HG03045 (cell line): ENCODE measurements at regions not wholly inside any gene's neighbourhood (a gene's known extent, or its start where the extent isn't known, plus 50 kb on each side); places are given as distances from the start of the nearest gene placed in this dataset.

Source experiments
- ATAC-seq: cut with Tn5 transposase; IDR thresholded peaks from one replicate; pipeline ENCODE4 v1.9.1; 2021; ENCODE audit warnings: mild to moderate bottlenecking, moderate library complexity; ENCODE audit not compliant: unreplicated experiment

DNA sequence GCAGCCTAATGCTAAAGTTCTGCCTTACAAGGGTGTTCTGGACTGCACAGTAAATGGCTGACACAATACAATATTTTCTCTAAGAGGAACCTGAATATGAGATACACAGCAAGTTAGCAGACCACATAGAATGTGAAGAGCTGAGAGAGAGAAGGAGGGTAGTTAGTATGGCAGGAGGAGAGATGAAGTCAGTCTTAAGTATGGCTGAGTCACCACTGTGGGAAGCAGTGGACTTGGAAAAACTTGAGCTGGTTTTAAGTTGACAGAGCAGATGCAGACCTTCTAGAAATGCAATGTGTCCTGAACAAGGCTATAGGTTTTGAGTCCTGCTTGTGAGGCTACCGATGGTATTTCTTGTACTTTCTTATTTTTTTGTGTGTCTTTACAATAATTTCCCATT is 172.5 kb downstream of the SH2D1A start:
- no peak for ATAC-seq

DNA sequence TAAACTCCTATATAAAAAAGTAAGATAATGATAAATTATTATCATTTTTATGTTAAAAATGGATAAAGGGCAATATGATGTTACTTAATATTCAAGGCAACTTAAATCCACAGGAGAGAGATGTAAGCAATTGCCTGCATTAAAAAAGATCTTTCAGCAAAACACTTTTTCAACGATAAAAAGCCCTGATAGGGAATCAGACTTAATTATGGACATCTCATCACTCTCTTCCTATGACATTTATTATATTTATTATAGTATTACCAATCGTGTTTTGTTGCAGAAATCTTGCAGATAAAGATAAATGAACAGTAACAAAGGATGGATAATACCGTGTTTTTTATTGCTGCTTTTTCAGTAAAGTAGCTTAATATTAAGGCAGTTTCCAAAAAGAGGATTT is 178.5 kb downstream of the SH2D1A start:
- no peak for ATAC-seq

DNA sequence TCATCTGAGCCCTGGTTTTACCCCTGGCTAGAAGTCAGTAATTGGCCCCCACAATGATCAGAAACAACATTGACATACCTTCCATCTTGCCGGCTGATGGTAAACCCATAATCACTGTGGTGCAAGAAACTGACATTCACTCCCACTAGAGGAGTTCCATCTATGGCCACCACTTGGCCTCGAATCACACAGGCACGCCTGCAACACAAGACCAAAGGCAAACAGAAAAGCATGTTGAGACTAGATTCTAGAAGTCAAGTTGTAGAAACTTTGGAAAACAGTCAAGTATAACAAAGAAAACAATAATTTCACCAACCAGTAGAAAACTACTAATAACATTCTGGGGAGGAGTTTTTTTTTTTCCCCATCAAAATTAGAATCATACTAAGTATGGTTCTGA is 183.4 kb downstream of the SH2D1A start:
- ATAC-seq: no peak

DNA sequence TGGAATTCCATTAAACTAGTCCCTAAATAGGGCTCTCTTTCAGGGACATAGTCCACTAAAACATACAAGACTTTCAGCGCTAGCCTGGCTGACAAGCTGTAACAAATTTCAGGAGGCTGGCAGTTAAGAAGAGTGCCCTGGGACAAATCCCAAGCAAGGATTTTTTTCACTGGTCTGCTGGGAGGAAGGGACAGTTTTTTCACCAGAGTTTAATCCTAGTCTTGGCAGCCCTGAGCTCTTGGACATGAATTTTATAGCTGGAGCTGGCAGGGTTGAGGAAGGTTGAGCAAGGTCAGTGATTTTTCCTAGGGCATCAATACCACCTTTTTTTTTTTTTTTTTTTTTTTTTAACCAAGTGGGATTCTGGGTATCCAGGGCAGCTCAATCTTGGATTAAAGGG is 184.4 kb downstream of the SH2D1A start:
- no peak for ATAC-seq

DNA sequence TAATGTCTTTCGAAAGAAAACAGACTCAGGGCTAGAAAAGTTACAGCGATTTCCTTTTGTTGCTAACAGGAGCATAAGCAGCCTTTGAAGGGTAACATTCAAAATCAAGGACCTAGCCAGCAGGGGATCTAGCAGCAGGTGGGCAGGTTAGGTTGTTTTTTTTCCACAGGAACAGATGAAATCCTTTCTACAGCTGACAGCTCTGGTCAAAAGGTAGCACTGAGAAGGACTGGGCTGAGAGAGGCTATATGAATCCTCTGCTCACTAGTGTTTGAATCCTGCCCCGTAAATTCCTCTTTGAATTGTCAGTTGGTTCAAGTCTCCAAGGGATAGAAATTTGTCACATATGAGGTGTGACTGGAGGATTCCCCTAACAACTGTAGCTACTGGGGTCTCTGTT is 188.2 kb downstream of the SH2D1A start:
- ATAC-seq: no peak

DNA sequence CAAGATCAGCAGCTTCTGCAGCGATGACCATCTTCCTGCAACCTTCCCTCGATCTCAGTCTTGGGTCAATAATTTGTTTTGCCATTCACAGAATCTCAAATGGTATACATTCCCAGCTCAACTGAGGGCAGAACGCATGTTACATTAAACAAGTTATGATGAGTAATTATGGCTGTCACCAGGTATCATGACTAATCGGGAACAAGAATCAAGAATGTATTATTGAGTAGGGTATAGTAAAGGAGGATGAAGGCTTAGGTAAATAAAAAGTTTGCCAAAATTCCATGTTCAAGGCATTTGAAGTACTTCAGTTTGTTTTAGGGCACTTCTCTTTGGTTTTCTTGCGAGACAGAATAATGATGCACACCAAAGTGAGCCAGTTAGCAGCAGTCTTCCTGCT is 194.1 kb downstream of the SH2D1A start:
- no peak for ATAC-seq

DNA sequence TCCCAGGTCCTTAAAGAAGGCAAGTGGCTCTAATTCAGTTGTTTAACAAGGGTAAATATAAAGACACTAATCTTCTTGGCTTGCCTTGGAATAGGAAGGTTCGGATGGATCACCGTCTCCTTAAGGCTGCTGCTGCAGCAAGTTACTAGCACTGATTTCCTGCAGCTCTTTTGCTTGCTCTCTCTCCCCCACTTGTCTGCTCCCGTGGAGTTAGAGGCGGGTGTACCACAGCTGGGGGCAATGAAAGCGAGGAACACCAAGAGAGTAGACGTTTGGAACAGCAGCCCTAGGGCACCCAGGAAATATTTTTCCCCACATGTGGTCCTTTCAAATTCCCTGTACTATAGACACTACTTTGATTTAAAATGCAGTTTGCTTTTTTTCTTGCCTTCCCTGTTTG is 202.2 kb downstream of the SH2D1A start:
- no peak for ATAC-seq

DNA sequence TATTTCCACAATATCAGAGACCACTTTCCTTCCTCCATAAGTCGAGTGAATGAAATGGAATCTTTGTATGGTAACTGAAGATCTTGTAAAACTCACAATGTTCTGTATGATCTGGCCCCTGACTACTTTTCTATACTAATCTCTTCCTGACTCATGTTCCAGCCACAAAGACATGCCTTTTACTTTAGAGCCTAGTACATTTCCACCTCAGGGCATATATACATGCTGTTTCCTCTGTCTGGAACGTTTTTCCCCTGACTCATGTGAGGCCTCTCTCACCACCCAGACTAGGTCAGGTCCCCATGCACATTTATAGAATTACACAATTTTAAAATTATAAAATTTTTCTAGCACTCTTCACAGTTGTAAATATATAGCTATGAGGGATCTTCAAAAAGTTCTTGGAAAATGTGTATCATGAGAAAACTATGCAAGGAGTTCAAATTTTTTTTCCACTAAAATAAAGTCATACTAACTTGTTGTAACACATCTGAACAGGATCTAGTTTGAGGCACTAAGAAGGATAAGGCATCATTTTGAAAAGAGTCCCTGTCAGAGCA is 208.8 kb downstream of the SH2D1A start:
- no peak for ATAC-seq

DNA sequence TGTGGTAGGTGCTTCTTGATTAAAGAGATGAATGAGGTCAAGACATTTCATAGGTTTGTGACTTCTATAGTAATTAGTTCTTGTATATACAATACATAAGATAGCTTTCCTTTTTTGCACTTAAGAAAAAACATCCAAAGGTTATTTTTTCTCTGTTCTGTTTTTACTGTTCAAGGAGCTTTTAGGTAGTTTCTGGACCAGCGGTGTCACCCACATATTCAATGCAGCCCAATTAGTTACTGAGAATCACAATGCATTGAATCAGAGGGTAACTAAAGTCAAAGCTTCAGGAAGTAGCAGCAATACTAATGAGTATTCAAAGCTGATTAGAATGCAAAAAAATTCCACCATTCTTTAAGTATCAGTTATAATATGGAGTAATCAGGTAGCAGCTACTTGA is 211.6 kb downstream of the SH2D1A start:
- ATAC-seq: no peak

DNA sequence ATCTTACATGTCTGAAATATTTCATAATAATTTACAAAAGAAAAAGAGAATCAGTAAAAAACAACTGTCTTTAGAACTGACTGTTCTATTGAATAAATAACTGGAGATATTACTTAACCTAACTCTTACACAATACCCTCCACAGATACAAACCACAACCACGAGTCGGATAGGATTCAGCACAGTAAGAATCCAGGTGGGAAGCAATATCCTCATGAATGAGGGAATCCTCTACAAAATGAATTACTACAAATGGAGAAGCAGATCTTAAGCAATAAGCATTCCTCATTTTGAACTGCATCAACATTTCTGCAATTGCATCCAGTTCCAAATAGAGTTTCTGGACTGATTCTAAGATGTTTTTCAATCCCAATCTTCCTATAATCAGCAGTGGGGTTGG is 227.1 kb downstream of the SH2D1A start:
- ATAC-seq: no peak

DNA sequence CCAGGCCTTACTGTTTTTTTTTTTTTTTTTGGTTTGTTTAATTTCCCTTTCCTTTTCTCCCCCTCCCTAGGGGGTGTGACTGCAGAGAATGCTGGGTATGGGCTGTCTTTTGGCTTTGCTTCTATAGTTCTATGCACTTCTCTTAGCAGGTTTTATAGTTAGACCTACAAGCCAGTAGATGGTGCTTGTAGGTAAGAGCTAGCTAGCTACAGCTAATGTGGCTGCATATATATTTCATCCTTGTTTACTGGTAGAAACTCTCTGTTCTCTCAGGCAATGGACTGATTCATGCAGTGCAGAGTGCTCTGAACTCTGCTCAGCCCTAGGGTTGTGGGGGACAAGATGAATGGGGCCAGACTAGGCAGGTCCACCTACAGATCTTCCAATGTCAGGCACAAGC is 246.4 kb downstream of the SH2D1A start:
- ATAC-seq: no peak

DNA sequence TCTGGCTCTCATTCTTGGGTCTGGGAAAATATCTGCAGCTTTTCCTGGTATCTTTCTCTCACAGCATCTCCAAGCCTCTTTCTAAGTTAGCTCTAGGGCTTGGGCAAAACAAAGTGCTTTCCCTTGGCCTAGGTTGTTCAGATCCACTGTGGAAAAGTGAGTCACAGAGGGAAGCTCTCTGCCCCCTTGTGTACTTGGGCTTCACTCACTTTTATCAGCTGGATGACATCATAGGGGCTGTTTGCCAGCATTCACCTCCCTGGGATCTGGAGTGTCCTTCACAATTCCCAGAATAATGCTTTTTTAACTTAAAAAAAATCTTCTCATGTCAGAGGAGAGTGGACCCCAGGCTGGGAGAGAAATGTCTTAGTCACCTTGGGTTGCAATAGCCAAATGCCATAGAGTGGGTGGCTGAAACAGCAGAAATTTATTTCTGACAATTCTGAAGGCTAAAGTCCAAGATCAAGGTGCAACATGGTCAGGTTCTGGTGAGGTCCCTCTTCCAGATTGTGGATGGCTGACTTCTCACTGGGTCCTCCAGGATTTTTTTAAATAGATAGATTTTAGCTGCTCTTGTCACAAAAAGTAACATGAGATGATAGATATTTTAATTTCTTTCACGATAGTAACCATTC is 247.8 kb downstream of the SH2D1A start:
- no peak for ATAC-seq

DNA sequence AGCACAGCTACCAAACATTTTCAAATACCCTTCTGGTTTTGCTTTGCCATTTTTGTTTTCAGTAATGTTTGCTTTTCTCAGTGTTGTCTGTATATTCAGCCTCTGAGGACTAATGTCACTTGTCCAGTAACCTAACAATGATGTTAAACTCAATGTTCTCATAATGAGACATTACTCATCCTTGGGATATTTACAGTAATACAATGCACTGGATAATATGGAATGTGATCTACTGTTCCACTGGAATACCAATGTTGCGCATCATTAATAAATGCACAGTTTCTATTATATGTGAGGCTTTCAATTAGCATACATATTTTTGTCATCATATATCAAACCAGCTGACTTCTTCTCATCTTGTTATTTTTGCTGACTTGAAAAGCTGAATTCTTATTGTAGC is 259.1 kb downstream of the SH2D1A start:
- ATAC-seq: no peak

DNA sequence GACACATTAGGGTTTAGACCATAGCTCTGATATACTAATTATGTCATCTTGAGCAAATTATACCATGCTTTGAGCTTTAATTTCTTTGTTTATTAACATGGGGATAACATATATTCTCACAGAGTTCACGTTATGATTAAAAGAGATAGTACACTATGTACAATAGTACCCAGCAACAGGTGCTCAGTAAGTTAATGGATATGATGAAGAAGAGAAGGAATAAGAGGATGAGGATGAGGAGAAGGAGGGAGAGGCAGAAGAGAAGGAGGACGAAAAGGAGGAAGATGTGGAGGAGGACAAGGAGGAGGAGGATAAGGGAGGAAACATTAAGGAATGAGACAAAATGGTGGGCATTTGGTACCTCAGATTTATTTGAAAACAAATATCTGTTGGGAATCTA is 260.4 kb downstream of the SH2D1A start:
- no peak for ATAC-seq

DNA sequence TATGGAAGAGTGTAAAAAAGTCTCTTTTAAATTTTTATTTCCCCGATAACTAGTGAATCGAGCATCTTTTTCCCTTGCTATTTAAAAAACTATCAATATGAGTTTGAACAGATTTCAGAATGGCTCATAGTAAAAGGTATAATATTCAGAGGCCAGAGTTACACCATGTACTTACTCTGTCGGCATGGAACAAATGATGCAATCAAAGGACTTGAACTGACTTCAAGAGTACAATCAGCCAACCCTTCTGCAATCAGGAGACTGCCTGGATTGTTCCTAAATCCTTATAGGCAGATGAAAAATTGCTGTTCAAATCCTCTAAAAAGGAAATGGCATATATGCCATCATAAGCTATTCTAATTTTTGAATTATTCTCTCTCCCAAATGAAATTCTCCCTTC is 273.3 kb downstream of the SH2D1A start:
- no peak for ATAC-seq

DNA sequence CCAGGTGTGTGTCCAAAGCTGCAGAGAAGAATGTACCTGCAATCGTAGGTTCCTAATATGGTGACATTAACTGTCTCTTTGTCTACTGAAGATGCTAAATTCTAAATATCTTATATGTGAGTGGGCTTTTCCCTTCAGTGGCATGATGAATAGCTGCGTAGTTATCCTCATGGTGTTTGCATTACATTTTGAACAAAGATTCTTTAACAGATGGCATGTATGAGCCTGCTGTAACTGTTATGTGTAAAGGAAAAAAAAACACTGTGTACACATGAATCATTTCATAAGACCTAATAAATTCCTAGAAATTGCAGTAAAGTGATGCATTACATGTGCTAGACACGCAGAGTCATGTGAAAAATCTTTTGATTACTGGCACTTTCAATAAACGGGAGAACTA is 288.0 kb downstream of the SH2D1A start:
- no peak for ATAC-seq

DNA sequence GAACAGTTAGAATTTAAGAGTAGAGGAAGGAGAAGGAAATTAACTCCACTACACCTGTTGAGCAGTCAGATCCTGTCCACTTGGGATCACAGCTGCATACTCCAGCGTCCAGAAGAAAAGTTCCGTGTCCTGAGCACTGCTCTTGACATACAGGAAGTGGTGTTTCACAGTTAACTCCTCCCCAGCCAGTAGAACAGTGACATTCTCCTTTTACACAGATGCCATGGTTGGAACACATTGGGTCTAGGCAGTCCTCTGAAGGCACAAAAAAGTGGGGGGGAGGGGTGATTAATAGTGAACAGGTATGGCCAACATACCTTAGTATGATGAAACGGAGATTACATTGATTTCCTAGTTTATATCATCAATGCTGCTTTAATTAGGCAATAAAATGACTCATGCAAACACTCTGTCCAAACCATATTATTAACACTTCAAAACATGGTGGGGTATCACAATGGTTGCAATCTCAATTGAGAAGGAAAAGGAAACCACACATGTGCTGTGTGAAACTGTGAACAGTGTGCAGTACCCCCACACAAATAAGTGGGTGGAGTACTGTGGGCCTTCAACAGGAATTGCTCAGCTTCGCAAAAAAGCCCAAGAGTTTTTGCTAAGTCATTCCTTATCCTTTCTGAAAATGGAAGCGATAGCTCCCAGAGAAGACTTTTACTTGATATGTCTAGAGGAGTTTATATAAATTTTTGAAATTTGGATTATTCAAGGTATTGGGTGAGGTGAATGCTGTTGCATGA is 295.6 kb downstream of the SH2D1A start:
- ATAC-seq: no peak

DNA sequence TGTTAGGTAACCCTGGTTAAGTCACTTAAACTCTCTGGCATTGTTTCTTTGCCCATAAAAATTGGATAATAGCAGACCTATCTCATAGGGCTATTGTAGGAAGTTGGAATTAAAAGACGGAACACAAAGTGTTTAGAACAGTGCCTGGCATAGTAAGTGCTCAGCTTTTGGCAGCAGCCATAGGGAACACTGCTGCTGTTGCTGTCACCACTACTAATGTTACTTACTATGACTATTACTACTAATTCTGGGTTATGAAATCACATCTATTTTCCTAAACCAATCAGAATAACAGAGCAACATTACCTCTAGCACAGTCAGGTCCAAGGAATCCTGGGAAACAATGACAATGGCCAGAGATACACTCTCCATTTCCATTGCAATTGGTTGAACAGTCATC is 300.0 kb downstream of the SH2D1A start:
- ATAC-seq: no peak

DNA sequence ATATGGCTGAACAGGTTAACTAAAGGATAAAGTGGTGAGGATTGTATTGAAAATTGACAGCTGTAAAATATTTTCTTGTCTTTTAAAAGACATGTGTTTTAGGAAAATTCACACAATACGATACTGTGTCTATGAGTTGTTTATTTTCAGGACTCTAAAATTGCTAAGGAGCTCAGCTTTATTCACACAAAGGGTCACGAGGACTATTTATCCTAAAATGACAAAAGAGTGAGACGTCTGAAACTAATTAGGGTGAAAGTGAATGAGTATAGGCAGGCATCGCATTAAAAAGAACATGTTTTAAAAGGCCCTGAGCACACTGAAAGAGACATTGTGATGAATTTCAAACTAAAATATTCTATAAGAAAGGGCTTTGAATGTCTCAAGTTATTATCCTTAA is 304.7 kb downstream of the SH2D1A start:
- ATAC-seq: no peak

DNA sequence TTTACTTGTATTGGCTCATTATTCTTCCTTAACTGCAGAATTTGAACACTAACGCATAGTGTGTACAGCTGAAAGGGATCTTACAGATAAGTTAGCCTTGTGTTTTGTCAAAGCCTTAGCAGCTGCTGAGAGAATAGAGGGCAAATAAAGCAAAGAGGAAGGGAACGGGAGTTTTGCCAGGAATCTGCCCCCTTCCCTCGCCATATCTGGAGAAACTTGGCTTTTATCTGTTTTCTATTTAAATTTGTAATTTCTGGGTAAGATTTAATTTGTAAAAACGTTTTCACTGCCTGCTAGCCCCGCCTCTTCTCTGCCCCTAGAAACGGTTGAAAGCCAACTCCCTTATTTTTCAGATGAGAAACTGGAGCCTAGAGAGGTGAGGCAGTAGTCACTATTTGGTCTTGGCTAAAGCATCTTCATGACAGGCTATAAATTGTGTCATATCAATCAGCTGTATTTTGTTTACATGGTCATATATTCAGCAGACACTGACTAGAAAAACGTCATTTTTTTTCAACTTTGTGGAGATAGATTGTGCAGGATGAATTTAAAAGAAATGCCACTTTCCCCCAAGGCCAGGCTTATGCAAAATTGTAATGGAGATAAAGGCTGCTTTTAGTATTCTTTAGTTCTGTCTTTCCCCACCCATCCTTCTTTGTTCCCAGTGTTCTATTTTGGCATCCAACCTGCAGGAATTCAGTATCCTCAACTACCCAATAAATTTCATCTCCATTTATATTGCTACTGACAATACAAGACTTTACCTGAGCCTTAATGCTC is 319.4 kb downstream of the SH2D1A start:
- ATAC-seq: no peak

DNA sequence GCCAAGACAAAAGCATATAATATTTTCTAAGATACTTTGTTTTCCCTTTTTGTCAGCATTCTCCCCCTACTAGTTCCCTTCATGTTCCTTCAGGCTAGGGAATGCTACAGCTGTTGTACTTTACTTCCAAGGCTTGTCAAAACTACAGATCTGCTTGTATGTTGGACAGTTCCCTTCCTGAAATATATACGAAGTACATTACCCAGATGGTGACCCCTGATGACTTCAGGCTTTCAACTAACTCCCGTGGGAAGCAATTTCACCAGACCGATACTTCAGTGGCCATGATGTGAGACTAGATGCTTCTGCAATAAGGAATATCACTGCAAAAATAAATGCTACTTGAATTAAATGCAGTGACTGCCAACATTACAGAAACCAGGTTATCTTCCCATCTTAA is 332.8 kb downstream of the SH2D1A start:
- ATAC-seq: no peak

DNA sequence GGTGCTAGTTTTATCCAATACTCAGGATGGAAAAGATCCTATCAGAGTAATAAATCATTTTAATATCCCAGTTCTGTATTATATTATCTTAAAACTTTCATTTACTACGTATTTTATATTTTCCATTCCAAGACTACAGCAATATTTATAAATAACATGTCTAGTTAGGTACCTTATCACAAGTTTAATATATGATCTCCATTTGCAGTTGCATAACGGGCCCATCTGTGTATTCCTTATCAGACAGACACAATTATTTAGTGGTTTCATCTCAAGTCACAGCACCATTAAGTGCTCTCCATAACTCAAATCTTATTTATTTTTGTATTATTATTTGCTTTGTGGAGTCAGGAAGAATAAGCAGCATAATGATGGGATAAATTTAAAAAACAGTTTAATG is 333.9 kb downstream of the SH2D1A start:
- ATAC-seq: no peak
